H9 (cell line): ENCODE measurements at regions not wholly inside any gene's neighbourhood (a gene's known extent, or its start where the extent isn't known, plus 50 kb on each side); places are given as distances from the start of the nearest gene placed in this dataset.
"Not testable (repeated sequence)": the region's sequence is repeated elsewhere in the genome, so short reads cannot be mapped to it uniquely, and the experiment has no call there.

Experiments
- DNase-seq: peaks from one replicate; pipeline ENCODE4 v3.0.0-alpha.2; 2017
- H2AFZ ChIP-seq: one replicate; pipeline ENCODE4 v1.6.1; 2013; ENCODE audit warnings: mild to moderate bottlenecking, low read length, control low read depth, moderate library complexity
- H2AK5ac ChIP-seq: 2 replicates; pipeline ENCODE4 v1.6.1; 2013; ENCODE audit warnings: low read length, control low read depth, mixed read lengths; ENCODE audit not compliant: insufficient read length
- H2BK120ac ChIP-seq: one replicate; pipeline ENCODE4 v1.6.1; 2013; ENCODE audit warnings: low read depth, mild to moderate bottlenecking, low read length, control low read depth, inconsistent platforms; ENCODE audit not compliant: poor library complexity, severe bottlenecking
- H2BK12ac ChIP-seq: 2 replicates; pipeline ENCODE4 v1.6.1; 2013; ENCODE audit warnings: low read length, control low read depth, mixed read lengths, low read depth; ENCODE audit not compliant: insufficient read length
- H2BK15ac ChIP-seq: 2 replicates; pipeline ENCODE4 v1.6.1; 2013; ENCODE audit warnings: low read depth, low read length, control low read depth
- H2BK20ac ChIP-seq: one replicate; pipeline ENCODE4 v1.6.1; 2013; ENCODE audit warnings: low read depth, mild to moderate bottlenecking, low read length, control low read depth, inconsistent platforms; ENCODE audit not compliant: poor library complexity, severe bottlenecking
- H2BK5ac ChIP-seq: 2 replicates; pipeline ENCODE4 v1.6.1; 2013; ENCODE audit warnings: low read length, control low read depth, mixed read lengths; ENCODE audit not compliant: insufficient read length
- H3K14ac ChIP-seq: 2 replicates; pipeline ENCODE4 v1.6.1; 2013; ENCODE audit warnings: low read length, control low read depth; ENCODE audit not compliant: insufficient read depth
- H3K18ac ChIP-seq: 2 replicates; pipeline ENCODE4 v1.6.1; 2013; ENCODE audit warnings: low read depth, mild to moderate bottlenecking, mixed read lengths, low read length, control low read depth; ENCODE audit not compliant: insufficient read length
- H3K23ac ChIP-seq: 2 replicates; pipeline ENCODE4 v1.6.1; 2013; ENCODE audit warnings: low read length, control low read depth, mixed read lengths, low read depth; ENCODE audit not compliant: insufficient read length
- H3K23me2 ChIP-seq: 2 replicates; pipeline ENCODE4 v1.6.1; 2013; ENCODE audit warnings: low read depth, mild to moderate bottlenecking, mixed read lengths, low read length, control low read depth; ENCODE audit not compliant: insufficient read length, poor library complexity, severe bottlenecking
- H3K27ac ChIP-seq: 2 replicates; pipeline ENCODE4 v1.5.1; 2013; ENCODE audit warnings: low read length, control low read depth, mixed read lengths, low read depth; ENCODE audit not compliant: insufficient read length
- H3K27me3 ChIP-seq: 2 replicates; pipeline ENCODE4 v1.6.1; 2013; ENCODE audit warnings: low read length, control low read depth, inconsistent platforms; ENCODE audit not compliant: insufficient read depth
- H3K4ac ChIP-seq: 2 replicates; pipeline ENCODE4 v1.6.1; 2013; ENCODE audit warnings: low read depth, mild to moderate bottlenecking, control low read depth, inconsistent platforms, low read length, moderate library complexity
- H3K4me1 ChIP-seq: 2 replicates; pipeline ENCODE4 v1.6.1; 2013; ENCODE audit warnings: low read length, control low read depth, inconsistent platforms; ENCODE audit not compliant: insufficient read depth
- H3K4me2 ChIP-seq: 2 replicates; pipeline ENCODE4 v1.6.1; 2013; ENCODE audit warnings: low read length, control low read depth, mixed read lengths; ENCODE audit not compliant: insufficient read length, insufficient read depth
- H3K56ac ChIP-seq: 2 replicates; pipeline ENCODE4 v1.6.1; 2013; ENCODE audit warnings: low read depth, mild to moderate bottlenecking, mixed read lengths, low read length, control low read depth; ENCODE audit not compliant: insufficient read length
- H3K79me1 ChIP-seq: 2 replicates; pipeline ENCODE4 v1.6.1; 2013; ENCODE audit warnings: low read depth, mild to moderate bottlenecking, moderate library complexity, low read length, control low read depth, inconsistent platforms; ENCODE audit not compliant: insufficient read depth, poor library complexity, severe bottlenecking
- H3K79me2 ChIP-seq: 2 replicates; pipeline ENCODE4 v1.6.1; 2013; ENCODE audit warnings: low read length, control low read depth, inconsistent platforms; ENCODE audit not compliant: insufficient read depth
- H3K9ac ChIP-seq: 2 replicates; pipeline ENCODE4 v1.6.1; 2013; ENCODE audit warnings: low read length, control low read depth, mixed read lengths; ENCODE audit not compliant: insufficient read length; ENCODE audit errors: extremely low read depth
- H3K9me3 ChIP-seq: one replicate; pipeline ENCODE4 v1.6.1; 2013; ENCODE audit warnings: low read depth, low read length, inconsistent platforms; ENCODE audit not compliant: control insufficient read depth
- H3T11ph ChIP-seq: one replicate; pipeline ENCODE4 v1.6.1; 2013; ENCODE audit warnings: mild to moderate bottlenecking, low read length, control low read depth, inconsistent platforms
- H4K20me1 ChIP-seq: one replicate; pipeline ENCODE4 v1.6.1; 2013; ENCODE audit not compliant: control insufficient read depth, insufficient read length, insufficient read depth
- H4K5ac ChIP-seq: 2 replicates; pipeline ENCODE4 v1.6.1; 2013; ENCODE audit warnings: low read depth, mild to moderate bottlenecking, mixed read lengths, low read length, control low read depth; ENCODE audit not compliant: insufficient read length
- H4K8ac ChIP-seq: replicated peaks from 2 replicates; pipeline ENCODE4 v1.6.1; 2013; ENCODE audit warnings: low read length, control low read depth, mixed read lengths, low read depth; ENCODE audit not compliant: insufficient read length
- H4K91ac ChIP-seq: 2 replicates; pipeline ENCODE4 v1.6.1; 2013; ENCODE audit warnings: low read depth, mild to moderate bottlenecking, moderate library complexity, mixed read lengths, low read length, control low read depth; ENCODE audit not compliant: insufficient read length
- H3K27ac Mint-ChIP-seq, 3 experiments: 2 replicates in 2 of 3; 3 replicates in 1 of 3; pipeline ENCODE4 v1.8.0; 2020 to 2021; ENCODE audit warnings: mixed read lengths in 3 of 3, mild to moderate bottlenecking in 1 of 3, moderate library complexity in 1 of 3
- H3K27me3 Mint-ChIP-seq: 2 replicates; pipeline ENCODE4 v1.8.0; 2021; ENCODE audit warnings: low read depth, mild to moderate bottlenecking, moderate library complexity, mixed read lengths
- H3K36me3 Mint-ChIP-seq, 3 experiments: 2 replicates in 2 of 3; 3 replicates in 1 of 3; pipeline ENCODE4 v1.8.0; 2020 to 2021; ENCODE audit warnings: low read depth in 3 of 3, mixed read lengths in 3 of 3; ENCODE audit not compliant: insufficient read depth in 1 of 3
- H3K4me1 Mint-ChIP-seq, 2 experiments: 2 replicates each; pipeline ENCODE4 v1.8.0; 2020; ENCODE audit warnings: mixed read lengths in 2 of 2
- H3K4me3 Mint-ChIP-seq, 2 experiments: 2 replicates in 1 of 2; 3 replicates in 1 of 2; pipeline ENCODE4 v1.8.0; 2020 to 2021; ENCODE audit warnings: mild to moderate bottlenecking in 2 of 2, mixed read lengths in 2 of 2, moderate library complexity in 1 of 2
- H3K9me3 Mint-ChIP-seq, 2 experiments: 2 replicates in 1 of 2; 3 replicates in 1 of 2; pipeline ENCODE4 v1.8.0; 2020; ENCODE audit warnings: mild to moderate bottlenecking in 2 of 2, mixed read lengths in 2 of 2, moderate library complexity in 1 of 2
- WGBS: extraction: QIAGEN DNeasy Blood & Tissue Kit; methylation state at CpG from one replicate; pipeline ENCODE4 v1.1.7; 2013; ENCODE audit warnings: missing lambda C conversion rate, low lambda C conversion rate, mixed read lengths; ENCODE audit not compliant: insufficient read length; ENCODE audit errors: extremely low coverage; 5-methylcytosine and 5-hydroxymethylcytosine counted together
- TF ChIP-seq, protein P1 (sequence below): fragments of 200-600 bp; sonication (generic); conservative IDR thresholded peaks from 3 replicates; pipeline ENCODE4 v1.8.0; 2021; ENCODE audit warnings: antibody characterized with exemption, mild to moderate bottlenecking

DNA sequence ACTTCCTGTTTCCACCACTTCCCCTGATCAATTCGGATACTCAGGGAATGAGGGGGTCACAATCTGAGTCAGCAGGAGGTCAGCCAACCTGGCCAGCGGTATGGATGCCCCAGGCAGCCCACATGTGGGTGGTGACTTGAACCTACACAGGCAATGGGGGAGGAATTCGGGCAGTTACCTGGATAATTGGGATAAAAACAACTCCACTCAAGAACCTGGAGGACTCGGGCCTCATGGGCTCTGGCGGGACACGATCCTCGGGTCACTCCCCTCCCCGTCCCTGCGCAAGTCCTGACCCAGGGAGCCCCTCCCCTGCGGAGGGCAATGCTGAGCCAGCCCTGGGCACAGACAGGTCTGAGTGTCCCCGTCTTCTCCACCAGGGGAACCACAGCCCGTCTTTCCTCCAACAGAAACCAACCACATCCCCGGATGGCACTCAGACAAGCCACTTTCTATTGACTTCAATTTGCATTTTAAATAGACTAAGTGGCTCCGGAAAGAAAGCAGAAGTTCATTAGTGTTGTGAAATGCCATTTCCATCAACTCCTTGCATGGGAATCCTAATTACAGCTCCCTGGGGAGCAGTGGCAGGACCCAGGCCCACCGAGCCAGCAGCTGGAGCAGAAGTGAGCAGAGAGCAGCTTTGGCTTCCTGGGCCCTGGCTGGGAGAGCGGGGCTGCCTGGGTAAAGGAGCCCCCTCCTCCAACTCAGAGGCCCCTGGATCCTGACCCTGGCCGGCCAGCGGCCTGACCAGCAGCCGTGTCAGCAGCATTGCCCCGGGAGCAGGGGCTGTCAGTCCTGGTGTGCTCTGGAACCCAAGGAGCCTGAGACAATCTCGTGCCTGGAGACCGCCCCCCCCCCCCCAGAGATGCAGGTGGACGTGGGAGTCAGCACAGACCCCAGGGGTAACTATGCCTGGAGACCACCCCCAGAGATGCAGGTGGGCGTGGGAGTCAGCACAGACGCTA, 374.1 kb downstream of the ADGRD1 start:
- H3K4me1 Mint-ChIP-seq, result peaks cover 11 to 21% of the 10 kb centered on the region in 2 experiments
- Histone ChIP-seq H4K5ac (no peak overlapping the region), H3K23ac (no peak overlapping the region), H2BK5ac (no peak overlapping the region), H3K4me2 (no peak overlapping the region), H3T11ph (no peak overlapping the region), H3K79me1 (no peaks in the 10 kb centered on the region), H3K14ac (no peak overlapping the region), H4K20me1 (no peaks in the 10 kb centered on the region), H2AK5ac (no peak overlapping the region), H3K79me2 (no peaks in the 10 kb centered on the region), H2BK15ac (no peak overlapping the region), H3K9me3 (peaks cover 6% of the 10 kb centered on the region), H2BK20ac (no peak overlapping the region), H3K56ac (no peak overlapping the region), H3K4me1 (no peaks in the 10 kb centered on the region), H3K9ac (no peak overlapping the region), H4K8ac (no peak overlapping the region), H3K23me2 (no peaks in the 10 kb centered on the region), H3K4ac (no peak overlapping the region; the same call in 1 of the 2 replicates), H4K91ac (no peak overlapping the region), H2BK12ac (no peak overlapping the region), H3K27ac (no peak overlapping the region), H2BK120ac (no peak overlapping the region), H2AFZ (no peak overlapping the region), H3K27me3 (no peaks in the 10 kb centered on the region), H3K18ac (no peak overlapping the region)
- peaks cover 7 to 8% (median 7%) of the 10 kb centered on the region in 3 experiments; a peak in 5 of 7 replicates for H3K36me3 Mint-ChIP-seq
- H3K27ac Mint-ChIP-seq, result no peak overlapping the region
- DNase-seq, result peak; percentile 73
- peaks cover 1% of the 10 kb centered on the region for H3K27me3 Mint-ChIP-seq
- H3K9me3 Mint-ChIP-seq, result peaks cover 18 to 29% of the 10 kb centered on the region in 2 experiments
- TF ChIP-seq, protein P1, sequence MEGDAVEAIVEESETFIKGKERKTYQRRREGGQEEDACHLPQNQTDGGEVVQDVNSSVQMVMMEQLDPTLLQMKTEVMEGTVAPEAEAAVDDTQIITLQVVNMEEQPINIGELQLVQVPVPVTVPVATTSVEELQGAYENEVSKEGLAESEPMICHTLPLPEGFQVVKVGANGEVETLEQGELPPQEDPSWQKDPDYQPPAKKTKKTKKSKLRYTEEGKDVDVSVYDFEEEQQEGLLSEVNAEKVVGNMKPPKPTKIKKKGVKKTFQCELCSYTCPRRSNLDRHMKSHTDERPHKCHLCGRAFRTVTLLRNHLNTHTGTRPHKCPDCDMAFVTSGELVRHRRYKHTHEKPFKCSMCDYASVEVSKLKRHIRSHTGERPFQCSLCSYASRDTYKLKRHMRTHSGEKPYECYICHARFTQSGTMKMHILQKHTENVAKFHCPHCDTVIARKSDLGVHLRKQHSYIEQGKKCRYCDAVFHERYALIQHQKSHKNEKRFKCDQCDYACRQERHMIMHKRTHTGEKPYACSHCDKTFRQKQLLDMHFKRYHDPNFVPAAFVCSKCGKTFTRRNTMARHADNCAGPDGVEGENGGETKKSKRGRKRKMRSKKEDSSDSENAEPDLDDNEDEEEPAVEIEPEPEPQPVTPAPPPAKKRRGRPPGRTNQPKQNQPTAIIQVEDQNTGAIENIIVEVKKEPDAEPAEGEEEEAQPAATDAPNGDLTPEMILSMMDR, result peak; percentile 54
- H3K4me3 Mint-ChIP-seq, result no peak overlapping the region
- WGBS, result no CpG with 5 or more reads among the region's 25 CpGs

DNA sequence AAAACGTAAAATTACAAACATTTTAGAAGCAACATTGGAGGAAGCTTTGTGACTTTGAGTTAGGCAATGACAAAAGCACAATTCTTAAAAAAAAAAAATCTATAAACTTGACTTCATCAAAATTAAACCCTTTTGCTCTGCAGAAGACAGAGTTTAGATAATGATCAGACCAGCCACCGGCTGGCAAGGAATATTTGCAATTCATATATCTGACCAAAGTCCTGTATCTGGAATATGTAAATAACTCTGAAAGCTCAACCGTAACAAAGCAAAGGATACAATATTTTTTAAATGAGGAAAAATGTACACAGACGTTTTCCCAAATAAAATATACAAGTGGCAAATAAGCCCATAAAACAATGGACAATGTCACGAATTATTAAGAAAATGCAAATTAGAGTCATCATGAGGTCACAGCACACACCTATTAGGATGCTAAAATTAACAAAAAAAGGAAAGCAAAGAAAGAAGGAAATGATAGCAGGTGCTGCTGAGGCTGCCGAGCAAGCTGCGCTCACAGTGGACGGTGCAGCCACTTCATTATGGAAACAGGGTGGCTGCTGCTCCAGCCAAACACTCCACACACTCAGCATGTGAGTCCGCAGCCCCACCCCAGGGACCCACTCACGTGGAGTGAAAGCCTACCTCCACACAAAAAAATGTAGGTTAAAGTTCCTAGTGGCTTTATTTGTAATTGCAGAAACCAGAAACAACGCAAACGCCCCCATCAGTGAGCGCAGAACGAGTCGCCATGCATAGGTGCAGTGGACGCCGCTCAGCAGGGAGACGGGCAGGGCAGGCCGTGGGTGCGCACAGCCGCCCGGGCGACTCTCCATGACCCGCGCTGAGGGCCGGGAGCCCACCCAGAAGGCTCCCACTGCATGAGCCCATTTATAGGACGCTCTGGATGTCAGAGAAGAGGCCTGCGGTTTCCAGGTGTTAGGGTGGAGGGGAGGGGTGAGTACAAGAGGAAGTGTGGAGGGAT, 375.4 kb downstream of the ADGRD1 start:
- H3K18ac ChIP-seq, H3K79me2 ChIP-seq, H3K4me1 ChIP-seq, H4K8ac ChIP-seq, H2BK120ac ChIP-seq, H4K20me1 ChIP-seq, H2BK20ac ChIP-seq, H3K23me2 ChIP-seq, DNase-seq, H2BK12ac ChIP-seq, H3K27ac Mint-ChIP-seq, H3K27ac ChIP-seq, H4K5ac ChIP-seq, H2AK5ac ChIP-seq, H3K27me3 ChIP-seq, H3K56ac ChIP-seq, H4K91ac ChIP-seq, H3K9me3 ChIP-seq, H3K79me1 ChIP-seq, H3K4me2 ChIP-seq, H3K14ac ChIP-seq, H3K4me3 Mint-ChIP-seq, H3K36me3 Mint-ChIP-seq, H3K27me3 Mint-ChIP-seq, H3T11ph ChIP-seq, H2BK15ac ChIP-seq, H2AFZ ChIP-seq, H3K4ac ChIP-seq, H3K23ac ChIP-seq, H3K9ac ChIP-seq, H2BK5ac ChIP-seq: not testable (repeated sequence)
- H3K4me1 Mint-ChIP-seq, result peaks cover 11 to 21% of the 10 kb centered on the region in 2 experiments
- peaks cover 12 to 24% of the 10 kb centered on the region in 2 experiments for H3K9me3 Mint-ChIP-seq
- WGBS, result no CpG with 5 or more reads among the region's 28 CpGs
